ENCODE measurements at regions not wholly inside any gene's neighbourhood (a gene's known extent, or its start where the extent isn't known, plus 50 kb on each side); places are given as distances from the start of the nearest gene placed in this dataset.
"Not testable (repeated sequence)": the region's sequence is repeated elsewhere in the genome, so short reads cannot be mapped to it uniquely, and the experiment has no call there.

DNA sequence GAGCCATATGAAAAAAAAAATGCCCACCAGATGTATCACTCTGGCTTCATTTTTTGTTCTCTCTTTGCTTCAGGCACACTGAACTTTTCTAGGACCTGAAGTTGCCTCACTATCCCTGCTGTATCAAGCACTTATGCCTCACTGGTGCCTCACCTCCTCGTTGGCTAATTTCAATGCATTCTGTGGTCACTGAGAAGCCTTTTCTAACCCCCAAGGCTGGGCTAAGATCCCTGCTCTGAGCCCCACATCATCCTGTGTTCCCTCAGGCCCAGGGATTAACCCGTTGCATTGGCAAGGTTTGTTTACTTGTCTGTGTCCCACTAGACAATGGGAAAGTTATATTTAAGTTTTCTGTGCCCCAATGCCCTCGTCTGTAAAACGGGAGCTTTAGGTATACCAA lies 362.7 kb downstream of the OSTF1 start:
- no peak overlapping the region for H3K9ac ChIP-seq (ENCODE audit: low read depth in 1 of 3, low read length in 3 of 3)
- no peak overlapping the region for H3K4me3 ChIP-seq (ENCODE audit: low read length in 3 of 3)
- H3K27ac ChIP-seq (ENCODE audit: low read depth, low read length) = no peak overlapping the region
- H3K9me3 ChIP-seq (ENCODE audit: control insufficient read depth in 3 of 3, low read length in 3 of 3) = no peaks in the 10 kb centered on the region
- no peaks in the 10 kb centered on the region for H3K36me3 ChIP-seq (ENCODE audit: control insufficient read depth in 3 of 3, insufficient read depth in 3 of 3, low read length in 3 of 3)
- H3K27me3 ChIP-seq (ENCODE audit: control insufficient read depth in 3 of 3, insufficient read depth in 3 of 3, low read length in 3 of 3) = no peaks in the 10 kb centered on the region
- peaks cover 0 to 11% (median 7%) of the 10 kb centered on the region in 3 donors for H3K4me1 ChIP-seq (ENCODE audit: control insufficient read depth in 3 of 3, insufficient read depth in 3 of 3, low read length in 3 of 3)

DNA sequence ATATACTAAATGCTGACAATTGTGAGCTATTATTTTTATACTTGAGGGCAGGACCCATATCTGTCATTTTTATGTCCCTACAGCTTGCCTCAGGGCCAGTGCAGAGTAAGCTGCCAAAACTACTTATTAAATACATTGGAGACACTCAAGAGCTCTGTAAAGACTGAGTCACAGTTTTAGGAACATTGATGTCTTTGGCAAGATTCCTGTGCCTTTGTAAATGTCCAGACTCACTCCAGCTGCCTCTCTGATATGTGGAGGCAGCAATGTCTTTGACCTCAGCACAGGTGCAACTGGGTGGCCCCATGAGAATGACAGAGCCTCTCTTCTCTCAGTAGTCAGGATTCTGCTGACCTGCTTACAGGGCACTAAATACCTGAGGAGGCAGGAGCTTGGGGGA lies 363.2 kb downstream of the OSTF1 start:
- H3K36me3 ChIP-seq (ENCODE audit: control insufficient read depth in 3 of 3, insufficient read depth in 3 of 3, low read length in 3 of 3) = no peaks in the 10 kb centered on the region
- H3K9ac ChIP-seq (ENCODE audit: low read depth in 1 of 3, low read length in 3 of 3) = no peak overlapping the region
- peaks cover 1 to 14% (median 8%) of the 10 kb centered on the region in 3 donors for H3K4me1 ChIP-seq (ENCODE audit: control insufficient read depth in 3 of 3, insufficient read depth in 3 of 3, low read length in 3 of 3)
- no peaks in the 10 kb centered on the region for H3K27me3 ChIP-seq (ENCODE audit: control insufficient read depth in 3 of 3, insufficient read depth in 3 of 3, low read length in 3 of 3)
- no peak overlapping the region for H3K27ac ChIP-seq (ENCODE audit: low read depth, low read length)
- no peak overlapping the region for H3K4me3 ChIP-seq (ENCODE audit: low read length in 3 of 3)
- H3K9me3 ChIP-seq (ENCODE audit: control insufficient read depth in 3 of 3, low read length in 3 of 3) = no peaks in the 10 kb centered on the region

DNA sequence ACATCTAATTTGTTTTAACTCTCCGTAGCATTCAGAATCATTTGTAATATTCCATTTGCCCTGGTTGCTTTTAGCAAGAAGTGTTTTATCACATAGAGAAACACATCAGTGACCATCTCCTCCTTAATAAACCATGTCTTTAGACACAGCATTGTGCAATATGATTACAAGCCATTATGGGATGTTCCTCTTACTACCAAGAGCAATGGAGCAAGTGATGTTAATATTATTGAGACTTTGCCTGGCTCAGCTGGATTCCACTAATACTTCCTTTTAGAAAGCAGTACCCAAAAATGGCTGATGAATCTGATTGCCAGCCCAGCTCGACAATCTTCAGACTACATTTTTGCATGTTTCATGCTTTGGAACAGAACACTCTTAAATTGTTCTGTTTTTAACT lies 364.2 kb downstream of the OSTF1 start:
- Histone ChIP-seq H3K4me3 (ENCODE audit: low read length in 3 of 3) (no peak overlapping the region), H3K36me3 (ENCODE audit: control insufficient read depth in 3 of 3, insufficient read depth in 3 of 3, low read length in 3 of 3) (no peaks in the 10 kb centered on the region), H3K4me1 (ENCODE audit: control insufficient read depth in 3 of 3, insufficient read depth in 3 of 3, low read length in 3 of 3) (peaks cover 4 to 14% (median 10%) of the 10 kb centered on the region in 3 donors), H3K9ac (ENCODE audit: low read depth in 1 of 3, low read length in 3 of 3) (no peak overlapping the region), H3K27me3 (ENCODE audit: control insufficient read depth in 3 of 3, insufficient read depth in 3 of 3, low read length in 3 of 3) (no peaks in the 10 kb centered on the region), H3K9me3 (ENCODE audit: control insufficient read depth in 3 of 3, low read length in 3 of 3) (no peaks in the 10 kb centered on the region), H3K27ac (ENCODE audit: low read depth, low read length) (no peak overlapping the region)

DNA sequence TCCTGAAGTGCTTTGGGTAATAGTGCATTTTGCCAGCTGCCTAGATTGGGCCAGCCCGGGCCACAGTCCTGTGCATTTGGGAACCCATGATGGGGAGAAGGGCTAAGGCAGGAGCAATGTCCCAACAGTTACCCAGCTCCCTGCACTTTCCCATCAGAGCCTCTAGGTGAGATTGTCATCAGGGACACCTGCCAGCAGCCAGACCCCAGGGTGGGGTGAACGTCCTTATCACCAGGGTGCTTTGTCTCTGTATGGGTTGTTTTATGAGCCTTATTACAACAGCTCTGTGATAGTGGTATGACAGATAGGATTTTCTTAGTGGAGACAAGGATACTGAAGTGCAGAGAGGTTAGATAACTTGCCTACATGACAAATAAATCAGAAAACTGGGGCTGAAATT lies 365.7 kb downstream of the OSTF1 start:
- Histone ChIP-seq H3K27ac (ENCODE audit: low read depth, low read length) (no peak overlapping the region), H3K4me1 (ENCODE audit: control insufficient read depth in 3 of 3, insufficient read depth in 3 of 3, low read length in 3 of 3) (peaks cover 4 to 14% (median 10%) of the 10 kb centered on the region in 3 donors)

DNA sequence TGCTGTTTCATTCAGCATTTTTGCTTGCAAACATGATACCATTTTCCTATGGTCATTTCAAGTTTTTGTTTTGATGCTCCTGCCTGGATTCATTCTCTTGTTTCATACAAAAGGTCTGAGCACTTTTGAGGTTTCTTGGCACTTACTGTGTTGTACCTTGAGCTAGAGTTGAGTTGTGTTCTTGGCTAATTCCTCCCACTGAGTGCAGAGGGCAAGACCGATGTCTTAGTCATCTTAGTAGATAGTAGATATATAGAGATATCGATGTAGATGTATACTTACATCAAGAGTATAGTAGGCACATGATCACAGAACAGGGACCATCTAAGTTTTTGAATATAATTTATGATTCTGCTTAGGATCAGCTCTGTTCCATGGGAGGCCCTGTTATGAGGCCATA lies 366.6 kb downstream of the OSTF1 start:
- no peaks in the 10 kb centered on the region for H3K36me3 ChIP-seq (ENCODE audit: control insufficient read depth in 3 of 3, insufficient read depth in 3 of 3, low read length in 3 of 3)
- H3K27me3 ChIP-seq (ENCODE audit: control insufficient read depth in 3 of 3, insufficient read depth in 3 of 3, low read length in 3 of 3) = no peaks in the 10 kb centered on the region
- no peak overlapping the region for H3K27ac ChIP-seq (ENCODE audit: low read depth, low read length)
- H3K4me1 ChIP-seq (ENCODE audit: control insufficient read depth in 3 of 3, insufficient read depth in 3 of 3, low read length in 3 of 3) = peaks cover 4 to 14% (median 10%) of the 10 kb centered on the region in 3 donors
- H3K9me3 ChIP-seq (ENCODE audit: control insufficient read depth in 3 of 3, low read length in 3 of 3) = no peaks in the 10 kb centered on the region
- H3K9ac ChIP-seq (ENCODE audit: low read depth in 1 of 3, low read length in 3 of 3) = no peak overlapping the region
- no peak overlapping the region for H3K4me3 ChIP-seq (ENCODE audit: low read length in 3 of 3)

More for the DNA sequence above, 365.7 kb downstream of the OSTF1 start:
- H3K9me3 ChIP-seq (ENCODE audit: control insufficient read depth in 3 of 3, low read length in 3 of 3) = no peaks in the 10 kb centered on the region
- H3K9ac ChIP-seq (ENCODE audit: low read depth in 1 of 3, low read length in 3 of 3) = no peak overlapping the region
- H3K4me3 ChIP-seq (ENCODE audit: low read length in 3 of 3) = no peak overlapping the region
- H3K27me3 ChIP-seq (ENCODE audit: control insufficient read depth in 3 of 3, insufficient read depth in 3 of 3, low read length in 3 of 3) = no peaks in the 10 kb centered on the region
- no peaks in the 10 kb centered on the region for H3K36me3 ChIP-seq (ENCODE audit: control insufficient read depth in 3 of 3, insufficient read depth in 3 of 3, low read length in 3 of 3)

DNA sequence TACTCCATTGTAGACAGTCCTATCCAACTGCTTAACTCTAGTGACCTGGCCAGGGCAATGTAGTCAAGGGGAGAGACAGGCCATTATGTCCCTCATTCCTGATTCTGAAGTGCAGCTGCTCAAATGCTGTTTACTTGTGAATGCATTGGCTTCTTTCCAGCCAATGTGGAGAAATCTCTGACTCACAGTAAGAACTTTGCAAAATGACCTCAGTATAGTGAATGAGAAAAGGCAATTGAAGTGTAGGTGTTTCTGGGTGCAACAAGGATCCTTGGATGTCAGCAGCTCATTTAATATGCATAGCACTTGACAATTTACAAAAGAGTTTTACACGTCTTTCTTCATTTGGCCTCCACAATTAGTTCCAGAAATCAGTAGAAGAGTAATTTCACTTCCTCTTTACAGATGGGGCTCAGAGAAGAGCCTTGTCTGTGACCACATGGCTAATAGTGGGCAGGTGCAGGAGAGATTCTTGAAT lies 367.2 kb downstream of the OSTF1 start:
- Histone ChIP-seq H3K27ac (ENCODE audit: low read depth, low read length) (no peak overlapping the region), H3K9ac (ENCODE audit: low read depth in 1 of 3, low read length in 3 of 3) (no peak overlapping the region), H3K4me3 (ENCODE audit: low read length in 3 of 3) (no peak overlapping the region), H3K36me3 (ENCODE audit: control insufficient read depth in 3 of 3, insufficient read depth in 3 of 3, low read length in 3 of 3) (no peaks in the 10 kb centered on the region), H3K27me3 (ENCODE audit: control insufficient read depth in 3 of 3, insufficient read depth in 3 of 3, low read length in 3 of 3) (no peaks in the 10 kb centered on the region), H3K4me1 (ENCODE audit: control insufficient read depth in 3 of 3, insufficient read depth in 3 of 3, low read length in 3 of 3) (peaks cover 4 to 14% (median 10%) of the 10 kb centered on the region in 3 donors), H3K9me3 (ENCODE audit: control insufficient read depth in 3 of 3, low read length in 3 of 3) (no peaks in the 10 kb centered on the region)

DNA sequence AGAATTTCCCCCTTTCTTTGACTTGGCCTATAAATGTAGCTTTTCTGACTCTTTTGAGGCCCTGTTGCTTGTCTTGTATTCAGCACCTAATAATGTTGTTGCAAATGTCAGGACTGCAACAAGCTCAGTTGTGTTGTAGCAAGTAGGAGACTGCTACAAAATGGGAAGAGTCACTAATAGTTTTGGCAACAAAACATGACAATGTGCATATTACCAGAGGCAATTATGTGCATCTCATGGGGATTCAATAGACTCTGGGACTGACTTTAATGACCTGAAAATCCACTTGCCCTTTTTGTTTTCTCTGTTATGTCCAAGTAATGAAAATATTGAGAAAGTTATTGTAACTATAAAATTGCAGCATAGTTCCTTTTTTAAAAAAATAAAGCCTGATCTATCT lies 368.4 kb downstream of the OSTF1 start:
- no peaks in the 10 kb centered on the region for H3K36me3 ChIP-seq (ENCODE audit: control insufficient read depth in 3 of 3, insufficient read depth in 3 of 3, low read length in 3 of 3)
- H3K9ac ChIP-seq (ENCODE audit: low read depth in 1 of 3, low read length in 3 of 3) = no peak overlapping the region
- H3K27ac ChIP-seq (ENCODE audit: low read depth, low read length) = no peak overlapping the region
- H3K27me3 ChIP-seq (ENCODE audit: control insufficient read depth in 3 of 3, insufficient read depth in 3 of 3, low read length in 3 of 3) = no peaks in the 10 kb centered on the region
- H3K9me3 ChIP-seq (ENCODE audit: control insufficient read depth in 3 of 3, low read length in 3 of 3) = no peaks in the 10 kb centered on the region
- no peak overlapping the region for H3K4me3 ChIP-seq (ENCODE audit: low read length in 3 of 3)
- peaks cover 4 to 7% (median 5%) of the 10 kb centered on the region in 3 donors for H3K4me1 ChIP-seq (ENCODE audit: control insufficient read depth in 3 of 3, insufficient read depth in 3 of 3, low read length in 3 of 3)

DNA sequence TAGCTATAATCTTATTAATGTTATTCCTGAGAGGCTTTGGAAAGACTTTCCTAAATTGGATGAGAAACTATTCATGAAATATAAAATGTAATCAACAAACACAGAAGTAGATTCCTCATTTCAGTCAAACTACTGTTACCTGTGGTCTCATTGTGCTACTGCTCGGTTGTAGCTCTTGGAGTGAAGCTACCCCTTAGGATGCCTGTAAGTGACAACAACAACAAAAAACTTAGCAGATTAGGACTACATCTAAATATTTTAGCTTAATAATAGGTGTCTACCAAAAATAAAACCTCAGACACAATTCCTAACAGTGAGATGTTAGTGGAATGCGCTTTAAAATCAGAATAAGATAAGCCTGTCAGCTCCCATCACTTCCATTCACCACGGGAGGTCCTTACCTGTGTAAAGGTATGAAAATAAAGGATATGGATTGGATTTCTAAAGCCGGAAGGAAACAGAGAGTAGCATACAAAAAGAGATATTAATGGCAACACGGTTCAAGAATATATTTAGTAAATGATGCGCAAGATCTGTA lies 369.2 kb downstream of the OSTF1 start:
- no peak overlapping the region for H3K4me3 ChIP-seq (ENCODE audit: low read length in 3 of 3)
- H3K4me1 ChIP-seq (ENCODE audit: control insufficient read depth in 3 of 3, insufficient read depth in 3 of 3, low read length in 3 of 3) = peaks cover 3 to 7% (median 4%) of the 10 kb centered on the region in 3 donors
- no peaks in the 10 kb centered on the region for H3K36me3 ChIP-seq (ENCODE audit: control insufficient read depth in 3 of 3, insufficient read depth in 3 of 3, low read length in 3 of 3)
- H3K9me3 ChIP-seq (ENCODE audit: control insufficient read depth in 3 of 3, low read length in 3 of 3) = no peaks in the 10 kb centered on the region
- H3K9ac ChIP-seq (ENCODE audit: low read depth in 1 of 3, low read length in 3 of 3) = no peak overlapping the region
- H3K27me3 ChIP-seq (ENCODE audit: control insufficient read depth in 3 of 3, insufficient read depth in 3 of 3, low read length in 3 of 3) = no peaks in the 10 kb centered on the region
- H3K27ac ChIP-seq (ENCODE audit: low read depth, low read length) = no peak overlapping the region

DNA sequence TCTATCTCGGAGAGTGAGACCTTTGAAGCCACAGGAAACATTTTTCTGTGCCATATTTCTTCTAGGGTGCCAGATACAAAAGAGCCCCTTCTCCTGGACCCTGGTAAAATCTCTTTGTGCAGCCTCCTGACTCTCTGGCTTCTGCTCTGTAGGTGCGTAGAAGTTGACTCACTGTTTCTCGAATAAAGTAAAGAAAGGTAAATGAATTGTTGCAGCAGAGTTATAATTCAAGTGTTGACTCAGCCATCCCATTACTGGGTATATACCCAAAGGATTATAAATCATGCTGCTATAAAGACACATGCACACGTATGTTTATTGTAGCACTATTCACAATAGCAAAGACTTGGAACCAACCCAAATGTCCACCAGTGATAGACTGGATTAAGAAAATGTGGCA lies 371.0 kb downstream of the OSTF1 start:
- H3K9me3 ChIP-seq (ENCODE audit: control insufficient read depth in 3 of 3, low read length in 3 of 3); H3K9ac ChIP-seq (ENCODE audit: low read depth in 1 of 3, low read length in 3 of 3); H3K4me1 ChIP-seq (ENCODE audit: control insufficient read depth in 3 of 3, insufficient read depth in 3 of 3, low read length in 3 of 3); H3K36me3 ChIP-seq (ENCODE audit: control insufficient read depth in 3 of 3, insufficient read depth in 3 of 3, low read length in 3 of 3); H3K4me3 ChIP-seq (ENCODE audit: low read length in 3 of 3); H3K27me3 ChIP-seq (ENCODE audit: control insufficient read depth in 3 of 3, insufficient read depth in 3 of 3, low read length in 3 of 3); H3K27ac ChIP-seq (ENCODE audit: low read depth, low read length): not testable (repeated sequence)

DNA sequence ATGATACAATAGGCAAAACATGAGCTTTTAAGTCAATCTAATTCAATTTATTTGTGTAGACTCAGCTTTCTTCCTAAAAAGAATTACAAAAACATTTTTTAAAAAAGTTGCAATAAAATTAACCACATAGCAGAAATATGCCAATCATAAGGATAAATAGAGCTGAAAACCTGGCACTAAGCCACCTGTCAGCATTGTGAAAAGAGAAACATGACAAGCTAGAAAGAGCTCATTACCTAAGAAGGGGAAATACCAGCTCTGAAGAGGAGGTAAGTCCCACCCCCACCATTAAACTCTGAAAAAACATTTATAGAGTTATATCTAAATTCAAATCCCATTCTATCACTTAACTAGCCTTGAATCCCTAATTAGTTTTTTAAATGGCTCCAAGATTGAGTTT lies 372.9 kb downstream of the OSTF1 start:
- Histone ChIP-seq H3K27me3 (ENCODE audit: control insufficient read depth in 3 of 3, insufficient read depth in 3 of 3, low read length in 3 of 3) (no peaks in the 10 kb centered on the region), H3K36me3 (ENCODE audit: control insufficient read depth in 3 of 3, insufficient read depth in 3 of 3, low read length in 3 of 3) (no peaks in the 10 kb centered on the region), H3K9ac (ENCODE audit: low read depth in 1 of 3, low read length in 3 of 3) (no peak overlapping the region), H3K27ac (ENCODE audit: low read depth, low read length) (no peak overlapping the region), H3K9me3 (ENCODE audit: control insufficient read depth in 3 of 3, low read length in 3 of 3) (no peaks in the 10 kb centered on the region), H3K4me1 (ENCODE audit: control insufficient read depth in 3 of 3, insufficient read depth in 3 of 3, low read length in 3 of 3) (peaks cover 2 to 4% (median 3%) of the 10 kb centered on the region in 3 donors), H3K4me3 (ENCODE audit: low read length in 3 of 3) (no peak overlapping the region)

Data from skeletal muscle tissue (tissue), 3 donors.